Muscle layer of duodenum (tissue), 2 donors: ENCODE measurements at regions not wholly inside any gene's neighbourhood (a gene's known extent, or its start where the extent isn't known, plus 50 kb on each side); places are given as distances from the start of the nearest gene placed in this dataset.

Experiments
- H3K27ac ChIP-seq: one replicate; pipeline ENCODE4 v1.7.0; 2013; ENCODE audit warnings: mild to moderate bottlenecking, low read length
- H3K27me3 ChIP-seq: one replicate; pipeline ENCODE4 v1.7.0; 2013; ENCODE audit warnings: low read depth, mild to moderate bottlenecking, control low read depth, low read length
- H3K36me3 ChIP-seq, 2 donors: one replicate each; pipeline ENCODE4 v1.7.0; 2013; ENCODE audit warnings: low read length in 2 of 2, control low read depth in 1 of 2, mild to moderate bottlenecking in 1 of 2; ENCODE audit not compliant: insufficient read depth in 2 of 2, control insufficient read depth in 1 of 2
- H3K4me1 ChIP-seq, 2 donors: one replicate each; pipeline ENCODE4 v1.7.0; 2013; ENCODE audit warnings: low read length in 2 of 2, mild to moderate bottlenecking in 2 of 2, control low read depth in 1 of 2, moderate library complexity in 1 of 2; ENCODE audit not compliant: insufficient read depth in 2 of 2, control insufficient read depth in 1 of 2
- H3K4me3 ChIP-seq, 2 donors: one replicate each; pipeline ENCODE4 v1.7.0; 2013; ENCODE audit warnings: low read length in 2 of 2, low read depth in 1 of 2, mild to moderate bottlenecking in 1 of 2
- H3K9me3 ChIP-seq, 2 donors: one replicate each; pipeline ENCODE4 v1.7.0; 2013; ENCODE audit warnings: low read length in 2 of 2, control low read depth in 1 of 2, mild to moderate bottlenecking in 1 of 2; ENCODE audit not compliant: control insufficient read depth in 1 of 2
- donor health status: healthy.

GRCh38 chr16:86240716-86241363 is 269.5 kb upstream of the FOXF1 start:
- Histone ChIP-seq H3K9me3 (no peaks in the 10 kb centered on the region), H3K27me3 (no peaks in the 10 kb centered on the region), H3K36me3 (no peaks in the 10 kb centered on the region), H3K27ac (peak overlapping the region; percentile 10), H3K4me3 (no peak overlapping the region), H3K4me1 (no peaks in the 10 kb centered on the region)

- H3K27ac ChIP-seq, result no peak overlapping the region
- no peaks in the 10 kb centered on the region for H3K9me3 ChIP-seq
- no peaks in the 10 kb centered on the region for H3K27me3 ChIP-seq
- H3K4me3 ChIP-seq, result no peak overlapping the region
- no peaks in the 10 kb centered on the region for H3K36me3 ChIP-seq
- H3K4me1 ChIP-seq, result no peaks in the 10 kb centered on the region
These were observed 268.6 kb upstream of the FOXF1 start for GRCh38 chr16:86241681-86242080.

- H3K36me3 ChIP-seq, result no peaks in the 10 kb centered on the region
- no peak overlapping the region for H3K27ac ChIP-seq
- no peak overlapping the region for H3K4me3 ChIP-seq
- no peaks in the 10 kb centered on the region for H3K4me1 ChIP-seq
- H3K9me3 ChIP-seq, result no peaks in the 10 kb centered on the region
- H3K27me3 ChIP-seq, result no peaks in the 10 kb centered on the region
These were observed 267.8 kb upstream of the FOXF1 start for GRCh38 chr16:86242244-86243122.

GRCh38 chr16:86243123-86243473 is 267.2 kb upstream of the FOXF1 start:
- Histone ChIP-seq H3K9me3 (no peaks in the 10 kb centered on the region), H3K27me3 (no peaks in the 10 kb centered on the region), H3K27ac (no peak overlapping the region), H3K4me3 (no peak overlapping the region), H3K36me3 (no peaks in the 10 kb centered on the region), H3K4me1 (no peaks in the 10 kb centered on the region)

GRCh38 chr16:86243571-86244154 is 266.7 kb upstream of the FOXF1 start:
- Histone ChIP-seq H3K4me1 (no peaks in the 10 kb centered on the region), H3K27ac (no peak overlapping the region), H3K4me3 (no peak overlapping the region), H3K36me3 (no peaks in the 10 kb centered on the region), H3K9me3 (no peaks in the 10 kb centered on the region), H3K27me3 (no peaks in the 10 kb centered on the region)

- H3K4me1 ChIP-seq, result no peaks in the 10 kb centered on the region
- H3K27me3 ChIP-seq, result no peaks in the 10 kb centered on the region
- H3K9me3 ChIP-seq, result no peaks in the 10 kb centered on the region
- H3K4me3 ChIP-seq, result no peak overlapping the region
- no peaks in the 10 kb centered on the region for H3K36me3 ChIP-seq
- H3K27ac ChIP-seq, result no peak overlapping the region
These were observed 266.2 kb upstream of the FOXF1 start for GRCh38 chr16:86244158-86244557.

- H3K36me3 ChIP-seq, result no peaks in the 10 kb centered on the region
- no peaks in the 10 kb centered on the region for H3K4me1 ChIP-seq
- H3K27me3 ChIP-seq, result no peaks in the 10 kb centered on the region
- H3K27ac ChIP-seq, result no peak overlapping the region
- H3K4me3 ChIP-seq, result no peak overlapping the region
- no peaks in the 10 kb centered on the region for H3K9me3 ChIP-seq
These were observed 265.4 kb upstream of the FOXF1 start for GRCh38 chr16:86244936-86245335.

- no peak overlapping the region for H3K27ac ChIP-seq
- no peaks in the 10 kb centered on the region for H3K9me3 ChIP-seq
- H3K36me3 ChIP-seq, result no peaks in the 10 kb centered on the region
- no peak overlapping the region for H3K4me3 ChIP-seq
- H3K4me1 ChIP-seq, result no peaks in the 10 kb centered on the region
- H3K27me3 ChIP-seq, result no peaks in the 10 kb centered on the region
These were observed 265.0 kb upstream of the FOXF1 start for GRCh38 chr16:86245351-86245750.

GRCh38 chr16:86245895-86246294 is 264.4 kb upstream of the FOXF1 start:
- Histone ChIP-seq H3K4me3 (no peak overlapping the region), H3K27ac (no peak overlapping the region), H3K9me3 (no peaks in the 10 kb centered on the region), H3K27me3 (no peaks in the 10 kb centered on the region), H3K36me3 (no peaks in the 10 kb centered on the region), H3K4me1 (no peaks in the 10 kb centered on the region)

GRCh38 chr16:86248310-86248905 is 261.9 kb upstream of the FOXF1 start:
- no peaks in the 10 kb centered on the region for H3K4me1 ChIP-seq
- H3K27me3 ChIP-seq, result no peaks in the 10 kb centered on the region
- no peaks in the 10 kb centered on the region for H3K36me3 ChIP-seq
- H3K27ac ChIP-seq, result no peak overlapping the region
- no peaks in the 10 kb centered on the region for H3K9me3 ChIP-seq
- H3K4me3 ChIP-seq, result no peak overlapping the region

GRCh38 chr16:86249631-86250030 is 260.7 kb upstream of the FOXF1 start:
- H3K36me3 ChIP-seq, result no peaks in the 10 kb centered on the region
- no peak overlapping the region for H3K27ac ChIP-seq
- H3K9me3 ChIP-seq, result no peaks in the 10 kb centered on the region
- no peaks in the 10 kb centered on the region for H3K4me1 ChIP-seq
- H3K4me3 ChIP-seq, result no peak overlapping the region
- no peaks in the 10 kb centered on the region for H3K27me3 ChIP-seq
